ENCODE measurements at regions not wholly inside any gene's neighbourhood (a gene's known extent, or its start where the extent isn't known, plus 50 kb on each side); places are given as distances from the start of the nearest gene placed in this dataset.
"Not testable (repeated sequence)": the region's sequence is repeated elsewhere in the genome, so short reads cannot be mapped to it uniquely, and the experiment has no call there.

DNA sequence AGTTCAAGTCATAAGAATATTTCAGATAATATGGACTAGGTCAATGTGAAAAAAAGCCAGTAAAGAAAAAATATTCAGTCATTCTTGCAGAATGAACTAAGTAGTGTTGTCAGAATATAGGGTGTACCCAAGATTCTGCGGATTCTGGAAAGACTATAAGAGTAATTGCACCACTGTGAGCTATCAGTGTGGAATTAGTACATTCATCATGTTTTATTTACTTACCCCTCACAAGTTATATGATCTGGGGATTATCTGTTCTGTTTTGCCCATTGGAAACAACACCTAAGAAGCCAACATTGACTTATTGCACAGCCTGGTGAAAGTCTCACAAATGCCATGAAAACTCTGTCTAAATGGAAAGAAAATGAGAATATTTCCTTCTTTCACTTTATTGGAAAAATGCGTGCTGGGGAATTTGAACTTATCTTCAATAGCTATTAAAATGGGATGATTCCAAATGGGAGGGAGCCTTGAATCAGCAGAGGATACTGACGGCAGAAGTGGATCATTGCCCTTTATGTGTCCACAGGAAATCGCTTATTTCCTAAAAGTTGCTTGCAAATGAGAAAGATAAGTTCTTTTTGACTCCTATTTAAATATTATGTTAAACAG lies 563.3 kb upstream of the POM121L12 start:
- DNase-seq = no peak

DNA sequence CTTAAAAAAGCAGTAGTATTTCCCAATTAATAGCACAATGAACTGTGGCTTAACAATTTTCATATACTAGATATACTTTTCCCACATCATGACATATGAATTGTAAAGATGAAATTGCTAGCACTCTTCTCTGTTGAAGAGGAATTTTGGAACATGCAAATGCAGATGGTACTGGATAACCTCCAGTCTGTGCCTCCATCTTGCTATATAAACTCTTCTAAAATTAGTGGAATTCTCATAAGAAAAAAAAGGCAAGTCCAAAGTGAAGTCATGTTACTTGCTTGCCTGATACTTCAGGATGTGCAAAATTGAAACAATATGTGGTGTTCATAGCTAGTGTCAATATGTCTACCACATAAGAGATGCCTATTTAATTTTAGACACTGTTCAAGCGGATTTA lies 570.2 kb upstream of the POM121L12 start:
- DNase-seq = no peak

DNA sequence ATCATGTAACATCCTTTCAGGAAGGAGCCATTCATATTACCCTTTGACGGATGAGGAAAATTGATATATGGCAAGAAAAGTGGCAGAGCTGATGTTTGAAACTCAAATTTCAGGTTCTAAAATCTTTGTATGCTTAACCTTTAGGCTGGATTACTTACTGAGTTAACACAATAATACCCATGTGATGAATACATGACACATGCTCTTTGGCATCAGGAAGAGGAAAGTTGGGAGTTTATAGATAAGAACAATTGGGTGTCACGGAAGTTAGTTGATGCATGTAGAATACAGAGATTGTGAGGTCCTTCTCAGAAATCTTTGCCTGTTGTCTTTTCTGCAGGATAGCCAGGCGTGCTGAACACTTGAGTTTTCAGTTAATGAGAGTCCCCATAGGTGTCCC lies 572.1 kb upstream of the POM121L12 start:
- no peak for DNase-seq

DNA sequence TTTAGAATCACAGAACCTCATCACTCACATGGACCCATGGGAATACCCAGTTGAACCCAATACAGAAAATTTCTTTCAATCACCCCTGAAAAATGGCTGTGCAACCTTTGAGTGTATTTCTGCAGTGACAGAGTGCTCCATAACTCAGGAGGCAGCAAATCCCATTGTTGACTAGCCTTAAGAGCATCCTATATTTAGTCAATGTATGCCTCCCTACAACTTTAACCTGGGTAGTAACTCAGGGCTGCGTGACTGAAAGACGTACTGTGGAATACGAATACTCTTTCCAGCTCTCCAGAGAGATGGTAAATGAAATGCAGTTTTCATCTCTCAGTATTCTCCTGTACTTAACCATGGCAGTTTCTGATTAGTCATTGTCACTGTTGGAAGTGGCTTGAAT lies 573.0 kb upstream of the POM121L12 start:
- DNase-seq = no peak

DNA sequence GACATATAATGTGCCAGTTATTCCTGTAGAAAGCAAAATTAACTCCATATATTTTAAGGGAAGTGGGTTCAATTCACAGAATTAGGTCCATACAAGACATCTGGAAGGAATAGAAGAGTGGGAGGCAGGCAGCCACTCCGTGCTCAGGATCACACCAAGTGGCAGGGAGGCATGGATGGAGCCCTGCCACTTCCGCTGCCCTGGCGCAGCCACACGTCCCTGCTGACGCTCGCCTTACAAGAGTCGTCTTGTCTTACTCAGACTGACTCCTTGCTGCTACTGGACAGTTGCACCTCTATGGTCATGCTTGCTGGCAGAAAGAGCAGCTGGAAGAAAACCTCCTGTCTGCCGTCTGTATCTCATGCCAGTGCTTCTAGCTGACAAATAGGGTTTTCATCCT lies 579.9 kb upstream of the POM121L12 start:
- no peak for DNase-seq

DNA sequence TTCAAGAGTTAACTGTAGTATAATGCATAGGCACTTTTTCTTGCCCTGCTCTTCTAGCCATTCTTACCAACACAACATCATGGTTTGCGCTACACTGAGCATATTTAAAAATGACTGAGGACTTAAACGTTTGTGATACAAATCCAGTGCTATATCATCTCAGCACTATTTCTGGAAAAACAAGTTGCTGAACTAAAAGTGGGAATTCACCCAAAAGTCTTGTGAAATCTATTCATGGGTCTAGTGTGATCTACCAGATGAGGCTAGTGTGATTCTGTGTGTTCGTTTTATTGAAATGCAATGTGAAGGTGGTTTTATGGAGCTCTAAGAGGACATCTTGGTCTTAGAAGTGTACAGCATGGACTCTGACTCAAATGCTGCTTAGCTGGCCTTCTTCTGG lies 584.6 kb upstream of the POM121L12 start:
- no peak for DNase-seq

DNA sequence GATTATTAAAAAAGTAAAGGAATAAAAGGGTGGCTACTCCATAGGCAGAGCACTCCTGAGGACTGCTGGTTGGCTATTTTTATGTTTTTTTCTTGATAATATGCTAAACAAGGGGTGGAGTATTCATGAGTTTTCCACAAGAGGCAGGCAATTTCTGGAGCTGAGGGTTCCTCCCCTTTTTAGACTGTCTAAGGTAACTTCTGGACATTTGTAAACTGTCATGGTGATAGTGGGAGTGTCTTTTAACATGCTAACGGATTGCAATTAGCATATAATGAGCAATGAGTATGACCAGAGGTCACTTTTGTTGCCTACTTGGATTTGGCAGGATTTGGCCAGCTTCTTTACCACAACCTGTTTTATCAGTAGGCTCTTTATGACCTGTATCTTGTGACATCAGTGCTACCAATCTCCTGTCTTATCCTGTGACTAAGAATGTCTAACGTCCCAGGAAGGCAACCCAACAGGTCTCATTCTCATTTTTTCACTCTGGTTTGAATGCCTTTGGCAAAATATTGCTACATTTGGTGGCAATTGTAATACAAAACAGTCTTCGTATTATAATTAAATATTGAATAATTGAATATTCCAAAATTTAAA lies 587.8 kb upstream of the POM121L12 start:
- DNase-seq = no peak

DNA sequence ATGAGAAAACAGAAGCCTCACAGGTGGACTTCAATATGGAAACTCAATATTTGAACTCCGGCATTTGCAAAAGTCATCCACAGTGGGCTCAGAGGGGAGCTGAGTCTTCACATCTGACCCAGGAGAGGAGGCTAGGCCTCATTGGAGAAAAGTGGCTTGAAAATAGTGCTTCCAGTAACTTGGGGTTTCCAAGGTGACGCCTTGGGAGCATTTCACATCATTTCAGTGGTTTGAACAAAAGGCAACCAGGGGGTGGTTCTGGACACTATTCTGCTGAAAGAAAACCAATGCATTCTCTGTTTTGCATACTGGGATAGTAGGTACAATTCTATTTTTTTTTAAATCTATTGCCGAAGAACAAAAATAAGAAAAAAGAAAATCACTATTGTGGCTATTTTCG lies 599.2 kb upstream of the POM121L12 start:
- DNase-seq = no peak

DNA sequence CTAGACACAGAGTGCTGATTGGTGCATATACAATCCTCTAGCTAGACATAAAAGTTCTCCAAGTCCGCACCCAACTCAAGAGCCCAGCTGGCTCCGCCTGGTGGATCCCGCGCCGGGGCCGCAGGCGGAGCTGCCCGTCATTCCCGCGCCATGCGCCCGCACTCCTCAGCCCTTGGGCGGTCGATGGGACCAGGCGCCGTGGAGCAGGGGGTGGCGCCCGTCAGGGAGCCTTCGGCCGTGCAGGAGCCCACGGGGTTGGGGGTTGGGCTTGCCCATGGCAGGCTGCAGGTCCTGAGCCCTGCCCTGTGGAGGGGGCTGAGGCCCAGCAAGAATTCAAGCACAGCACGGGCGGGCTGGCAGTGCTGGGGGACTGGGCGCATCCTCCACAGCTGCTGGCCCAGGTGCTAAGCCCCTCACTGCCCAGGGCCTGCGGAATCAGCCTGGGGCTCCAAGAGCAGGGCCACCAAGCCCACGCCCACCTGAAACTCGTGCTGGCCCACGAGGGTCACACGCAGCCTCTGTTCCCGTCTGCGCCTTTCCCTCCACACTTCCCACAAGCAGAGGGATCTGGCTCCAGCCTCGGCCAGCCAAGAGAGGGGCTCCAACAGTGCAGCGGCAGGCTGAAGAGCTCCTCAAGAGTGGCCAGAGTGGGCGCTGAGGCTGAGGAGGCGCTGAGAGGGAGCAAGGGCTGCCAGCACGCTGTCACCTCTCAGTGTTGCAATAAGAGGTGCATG lies 604.2 kb upstream of the POM121L12 start:
- DNase-seq = no peak

DNA sequence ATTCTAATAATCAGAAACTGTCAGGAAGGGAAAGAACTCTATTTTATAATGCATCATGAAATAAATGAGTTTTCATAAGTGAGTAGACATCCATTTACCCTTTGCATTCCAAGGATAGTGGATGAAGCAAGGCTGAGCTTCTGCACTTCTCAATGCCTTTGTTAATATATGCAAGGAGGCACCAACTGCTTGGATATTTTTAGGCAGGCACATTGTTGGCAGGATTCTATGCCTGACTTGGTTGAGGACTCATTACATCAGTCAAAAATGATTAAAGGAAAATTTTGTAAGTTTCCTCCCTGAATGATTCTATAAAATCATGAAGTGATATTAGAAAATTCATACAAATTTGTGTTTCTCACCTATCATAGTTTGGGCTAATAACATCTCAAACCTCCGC lies 612.2 kb upstream of the POM121L12 start:
- DNase-seq = no peak

DNA sequence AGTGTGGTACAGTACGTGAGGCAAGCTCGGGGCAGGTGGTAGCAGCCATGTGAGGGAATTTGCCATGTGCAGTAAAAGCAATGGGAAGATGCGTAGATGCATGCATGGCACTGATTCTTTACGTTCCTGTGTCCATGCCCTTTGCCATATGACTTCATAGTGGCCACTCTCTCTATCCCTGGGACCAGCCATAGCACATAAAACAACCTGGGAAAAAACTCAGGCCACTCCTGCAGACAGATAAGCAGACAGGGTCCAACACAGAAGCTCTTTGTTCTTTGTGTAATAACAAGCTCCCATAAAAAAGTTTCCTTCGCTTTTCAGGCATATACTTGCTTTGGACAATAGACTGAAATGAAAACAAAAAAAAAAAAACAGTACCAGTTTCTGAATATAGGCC lies 622.4 kb upstream of the POM121L12 start:
- DNase-seq = no peak

DNA sequence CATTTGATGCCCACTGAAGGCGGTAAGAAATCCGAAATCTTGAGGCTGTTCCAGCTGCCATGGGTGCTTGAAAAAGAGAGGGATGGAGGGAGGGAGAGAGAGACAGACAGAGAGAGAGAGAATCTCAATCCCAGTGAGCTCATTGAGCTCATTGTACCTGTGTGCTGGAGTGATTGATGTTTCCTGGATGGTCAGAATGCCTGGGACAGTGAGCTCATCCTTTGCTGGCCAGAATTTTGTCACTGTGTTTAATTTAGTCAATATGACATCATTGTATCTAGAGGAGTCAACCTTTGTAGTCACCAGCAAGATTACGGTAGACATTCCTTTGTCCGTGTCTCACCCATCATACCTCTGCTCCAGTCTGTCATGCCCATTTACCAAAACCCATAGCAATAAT lies 625.4 kb upstream of the POM121L12 start:
- DNase-seq = no peak

DNA sequence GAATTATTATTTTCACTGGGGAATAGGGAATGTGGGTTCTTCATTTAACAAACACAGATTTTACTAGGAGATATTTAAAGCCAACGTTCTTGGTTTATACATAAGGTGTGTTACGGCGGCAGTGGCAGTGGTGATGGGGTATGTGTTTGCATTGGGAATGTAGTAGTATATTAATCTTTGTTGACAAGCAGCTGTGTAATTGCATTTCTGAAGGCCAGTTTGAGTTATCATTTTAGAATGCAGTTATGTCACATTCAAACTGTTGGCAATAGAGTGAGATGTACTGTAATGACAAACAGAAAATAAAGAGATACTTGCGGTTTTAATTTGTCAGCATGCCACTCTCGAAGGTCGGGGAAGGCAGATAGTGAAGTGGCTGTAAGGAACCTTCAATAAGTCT lies 628.6 kb upstream of the POM121L12 start:
- no peak for DNase-seq

DNA sequence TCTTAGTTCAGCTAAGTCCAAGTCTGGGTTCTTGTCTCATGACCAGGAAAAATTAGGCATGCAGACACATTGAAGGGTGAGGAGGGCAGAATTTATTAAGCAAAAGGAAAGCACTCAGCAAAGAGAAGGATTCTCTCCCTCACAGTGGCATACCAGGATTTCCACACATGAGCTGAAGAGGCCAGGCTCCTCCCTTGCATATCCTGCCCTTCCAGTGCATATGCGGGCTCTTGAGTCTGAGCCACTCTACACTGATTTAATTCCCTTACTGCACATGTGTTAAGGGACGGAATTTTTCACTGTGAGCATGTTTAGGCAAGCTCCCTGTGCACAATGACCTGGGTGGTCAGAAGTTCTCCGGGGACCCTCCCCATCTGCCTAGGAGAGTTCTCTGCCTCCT lies 652.7 kb upstream of the POM121L12 start:
- no peak for DNase-seq

DNA sequence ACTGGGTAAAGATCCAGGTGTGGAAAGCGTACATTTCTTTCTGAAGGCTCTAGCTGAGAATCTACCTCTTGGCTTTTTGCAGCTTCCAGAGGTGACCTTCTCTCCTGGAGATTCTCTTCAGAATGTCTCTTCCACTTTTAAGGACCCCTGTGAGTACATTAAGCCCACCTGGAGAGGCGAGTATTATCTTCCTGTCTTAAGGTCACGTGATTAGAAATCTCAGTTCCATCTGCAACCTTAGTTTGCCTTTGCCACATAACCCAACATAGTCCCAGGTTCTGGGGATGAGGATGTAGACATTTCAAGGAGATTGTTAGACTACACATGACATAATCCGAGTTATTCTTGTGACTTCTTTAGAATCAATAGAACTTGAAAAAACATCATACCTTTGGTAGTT lies 665.5 kb upstream of the POM121L12 start:
- DNase-seq = no peak

DNA sequence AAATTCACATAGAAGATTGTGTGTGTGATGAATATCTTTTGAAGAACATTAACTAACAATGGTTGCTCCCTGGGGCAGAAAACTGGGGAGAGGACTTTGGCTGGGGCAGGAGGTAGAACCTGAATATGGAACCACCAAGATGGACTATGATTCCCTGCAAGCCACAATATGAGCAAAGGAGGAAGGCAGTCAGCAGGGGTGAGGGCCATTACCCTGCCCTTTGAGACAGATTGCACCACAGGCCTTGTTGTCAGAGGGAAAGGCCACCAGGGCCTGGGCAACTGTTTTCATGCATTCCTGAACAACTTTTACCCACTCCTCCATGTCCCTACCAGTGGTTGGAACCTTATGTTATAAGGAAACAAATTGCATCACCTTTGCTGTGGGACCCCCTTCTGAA lies 670.1 kb upstream of the POM121L12 start:
- DNase-seq = no peak

DNA sequence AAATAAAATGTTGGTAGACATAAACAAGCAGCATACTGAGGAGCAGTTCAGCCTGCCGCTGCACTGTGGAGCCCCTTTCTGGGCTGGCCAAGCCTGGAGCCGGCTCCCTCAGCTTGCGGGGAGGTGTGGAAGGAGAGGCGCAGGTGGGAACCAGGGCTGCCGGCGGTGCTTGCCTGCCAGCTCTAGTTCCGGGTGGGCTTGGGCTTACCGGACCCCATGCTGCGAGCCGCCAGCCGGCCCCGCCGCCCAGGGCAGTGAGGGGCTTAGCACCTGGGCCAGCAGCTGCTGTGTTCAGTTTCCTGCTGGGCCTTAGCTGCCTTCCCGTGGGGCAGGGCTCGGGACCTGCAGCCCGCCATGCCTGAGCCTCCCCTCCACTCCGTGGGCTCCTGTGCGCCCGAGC lies 672.9 kb upstream of the POM121L12 start:
- no peak for DNase-seq

DNA sequence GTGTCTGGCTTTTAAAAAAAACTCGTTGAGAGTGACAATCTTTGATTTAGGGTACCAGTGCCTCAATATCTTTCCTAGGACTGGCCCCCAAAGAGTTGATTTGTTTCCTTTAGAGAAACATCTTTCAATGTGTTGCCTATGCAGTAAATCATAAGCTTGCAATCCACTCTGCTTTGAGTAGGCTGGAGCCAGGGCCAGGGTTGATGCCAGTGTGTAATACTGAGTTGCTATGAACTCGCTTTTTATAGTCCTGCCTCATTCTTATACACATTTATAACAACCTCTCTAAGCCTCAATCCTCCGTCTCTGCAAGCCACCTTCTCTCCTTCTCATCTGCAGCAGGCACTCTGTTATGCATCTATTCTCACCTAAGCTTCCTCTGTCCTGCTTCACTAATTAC lies 674.9 kb upstream of the POM121L12 start:
- no peak for DNase-seq

DNA sequence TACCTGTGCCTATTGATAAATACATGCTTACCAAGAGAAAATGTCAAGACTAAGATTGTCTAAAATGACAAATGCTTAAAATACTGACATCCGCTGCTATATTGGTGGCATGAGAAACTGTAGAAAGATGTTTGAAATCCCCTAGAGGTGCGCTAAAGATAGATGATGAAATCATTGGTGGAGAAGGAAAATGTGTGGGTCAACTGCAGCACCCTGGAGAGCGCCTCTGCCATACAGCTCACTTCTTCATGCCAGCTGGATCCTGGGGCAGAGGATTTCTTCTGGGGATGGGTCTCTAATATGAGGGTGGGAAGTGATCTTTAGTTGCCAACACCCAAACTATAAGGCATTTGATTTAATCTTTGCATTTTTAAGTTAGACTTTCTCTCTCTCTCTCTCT lies 680.4 kb upstream of the POM121L12 start:
- no peak for DNase-seq

DNA sequence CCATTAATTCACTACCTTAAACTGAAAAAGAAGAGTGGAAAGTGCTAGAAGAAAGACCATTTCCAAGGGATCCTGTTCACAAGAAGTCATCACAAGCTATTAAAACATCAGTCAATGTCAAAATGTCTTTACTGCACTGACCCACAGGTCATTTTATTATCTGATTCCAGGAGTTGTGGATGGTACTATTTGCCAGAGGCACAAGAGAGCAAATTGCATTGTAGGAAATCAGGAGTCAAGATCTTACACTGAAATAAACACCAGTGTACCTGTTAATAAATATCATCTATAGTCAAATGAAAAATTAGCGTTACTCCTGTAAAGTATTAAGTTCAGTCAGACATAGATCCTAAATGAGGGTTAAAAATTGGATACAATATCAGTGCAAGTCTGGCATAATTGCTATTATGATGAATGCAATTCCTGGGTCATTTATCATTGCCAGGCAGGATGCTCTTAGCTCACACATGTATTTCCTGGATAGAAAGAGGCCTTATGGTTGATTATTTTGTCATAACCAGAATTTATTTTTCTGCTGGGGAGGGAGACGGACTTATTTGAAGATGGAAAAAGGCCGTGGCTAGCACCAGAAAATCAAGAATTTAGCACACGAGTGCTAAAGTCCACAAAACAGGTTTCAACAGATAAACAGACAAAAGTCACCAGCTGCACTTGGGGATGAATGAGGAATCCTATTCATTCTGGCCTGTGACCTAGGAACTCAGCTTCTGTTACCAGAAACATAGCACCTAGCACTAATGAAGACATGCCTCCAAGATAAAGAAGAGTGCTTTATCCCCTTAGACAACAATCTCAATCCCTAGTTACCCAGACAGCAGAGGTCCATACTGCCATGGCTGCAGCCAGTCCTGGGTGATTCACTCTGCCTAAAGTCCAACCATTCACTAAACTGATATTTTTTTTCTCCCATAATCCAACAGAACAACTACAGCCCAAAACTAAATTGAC lies 683.1 kb upstream of the POM121L12 start:
- DNase-seq = no peak

DNA sequence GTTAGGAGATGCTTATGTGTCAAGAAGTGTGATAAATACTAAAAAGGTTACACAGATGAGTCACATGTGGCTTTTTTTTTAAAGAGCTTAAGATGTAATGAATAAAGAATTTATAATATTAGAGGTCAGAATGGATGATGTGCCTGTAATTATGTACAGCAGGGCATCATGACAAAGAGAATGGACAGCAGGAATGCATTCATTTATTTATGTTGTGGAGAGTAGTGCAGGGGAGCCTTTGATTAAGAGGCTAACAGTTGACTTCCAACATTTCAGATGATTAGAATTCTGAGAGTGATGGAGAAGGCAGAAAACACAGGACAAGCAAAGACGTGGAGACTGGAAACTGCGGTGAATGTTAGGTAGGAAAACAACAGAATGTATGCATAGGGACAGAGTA lies 691.4 kb upstream of the POM121L12 start:
- no peak for DNase-seq

DNA sequence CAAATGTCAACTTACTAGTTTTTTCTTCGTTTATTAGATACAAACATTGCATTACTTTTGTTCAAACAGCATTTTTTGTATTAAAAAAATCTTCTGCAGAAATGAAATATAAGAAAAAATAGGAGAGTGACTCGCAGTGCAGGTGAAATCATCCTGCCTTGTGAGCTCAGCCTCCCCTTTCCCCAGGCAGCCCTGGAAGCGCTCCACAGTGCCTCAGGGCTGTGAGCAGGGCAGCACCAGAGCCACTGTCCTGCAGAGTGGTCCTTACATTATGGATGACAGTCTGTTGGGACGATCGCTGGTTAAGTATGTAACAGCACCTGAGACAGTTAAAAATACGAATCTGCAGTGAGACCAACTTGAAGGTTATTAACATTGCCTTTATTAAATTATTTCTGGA lies 695.4 kb upstream of the POM121L12 start:
- DNase-seq = no peak

DNA sequence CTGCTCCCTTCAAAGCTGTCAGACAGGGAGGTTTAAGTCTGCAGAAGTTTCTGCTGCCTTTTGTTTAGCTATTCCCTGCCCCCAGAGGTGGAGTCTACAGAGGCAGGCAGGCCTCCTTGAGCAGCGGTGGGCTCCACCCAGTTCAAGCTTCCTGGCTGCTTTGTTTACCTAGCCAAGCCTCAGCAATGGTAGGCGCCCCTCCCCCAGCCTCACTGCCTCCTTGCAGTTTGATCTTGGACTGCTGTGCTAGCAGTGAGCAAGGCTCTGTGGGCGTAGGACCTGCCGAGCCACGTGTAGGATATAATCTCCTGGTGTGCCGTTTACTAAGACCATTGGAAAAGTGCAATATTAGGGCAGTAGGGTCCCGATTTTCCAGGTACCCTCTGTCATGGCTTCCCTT lies 707.1 kb upstream of the POM121L12 start:
- DNase-seq = not testable (repeated sequence)

DNA sequence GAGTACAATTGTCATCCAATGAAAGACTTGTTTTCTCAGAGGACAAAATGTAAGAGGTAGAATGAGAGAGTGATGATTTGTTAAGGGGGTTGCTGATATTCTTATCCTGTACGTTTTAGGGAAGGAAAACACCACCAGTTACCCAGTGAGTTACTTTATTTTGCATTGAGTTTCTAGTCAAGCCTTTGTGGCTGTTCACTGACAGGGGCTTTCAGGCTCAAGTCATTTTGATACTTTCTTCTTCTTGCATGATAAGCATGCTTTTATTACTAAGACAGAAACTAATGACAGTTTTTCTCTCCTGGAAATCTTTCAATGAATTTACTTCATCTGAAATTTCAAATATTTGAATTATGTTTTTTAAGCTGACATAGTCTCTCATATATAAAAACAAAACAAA lies 710.2 kb upstream of the POM121L12 start:
- DNase-seq = no peak

All from NCI-H2029 treated with DMSO at 0.1 percent for 48 hours (cell line).